ENCODE measurements at regions not wholly inside any gene's neighbourhood (a gene's known extent, or its start where the extent isn't known, plus 50 kb on each side); places are given as distances from the start of the nearest gene placed in this dataset.

DNA sequence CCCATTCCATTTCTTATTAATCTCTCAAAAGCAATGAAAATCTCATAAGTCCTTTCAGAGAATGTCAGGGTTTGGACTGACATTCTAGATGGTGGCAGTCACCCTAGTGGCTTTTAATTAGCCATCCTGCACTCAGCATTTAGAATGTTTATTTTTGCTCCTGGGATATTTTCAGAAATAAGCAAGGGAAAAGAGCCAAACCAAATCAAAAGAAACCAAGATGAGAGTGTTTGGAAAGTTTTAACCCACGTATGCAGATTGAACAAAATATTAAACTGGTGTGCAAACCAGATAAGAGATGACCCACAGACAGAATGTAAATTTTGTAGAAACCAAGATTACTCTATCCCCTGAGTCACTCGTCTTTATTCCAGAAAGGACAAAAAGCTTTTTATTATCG, 275.8 kb downstream of the SQOR start:
- Histone ChIP-seq H3K27me3 (ENCODE audit: control insufficient read depth, insufficient read depth, low read length) (no peaks in the 10 kb centered on the region), H3K36me3 (ENCODE audit: control insufficient read depth, insufficient read depth, low read length) (no peaks in the 10 kb centered on the region), H3K4me3 (ENCODE audit: low read depth in 2 of 2, low read length in 2 of 2) (no peak overlapping the region), H3K27ac (ENCODE audit: low read length) (no peak overlapping the region), H3K9me3 (ENCODE audit: control insufficient read depth, insufficient read depth, low read depth, low read length) (peaks cover 15% of the 10 kb centered on the region; the same call in 1 of the 2 replicates), H3K4me1 (ENCODE audit: control insufficient read depth, insufficient read depth, low read length) (no peaks in the 10 kb centered on the region)
- BruUV-seq (replicated peaks), result no TSS peak
- no peak for DNase-seq (ENCODE audit: low read depth, low spot score)
- CTCF ChIA-PET, result no interaction called here
- POLR2A ChIA-PET, result no interaction called here
- intact Hi-C loops (cut with micrococcal nuclease; ENCODE audit: unreplicated experiment), result no loop called here
- TF ChIP-seq POLR2AphosphoS5 (IDR thresholded peaks at IDR 0.05; ENCODE audit: low read depth, low read length), result no peak
- no peak for TF ChIP-seq TCF7L2 (IDR thresholded peaks at IDR 0.05; ENCODE audit: low read depth, low read length)
- TF ChIP-seq, protein P1, sequence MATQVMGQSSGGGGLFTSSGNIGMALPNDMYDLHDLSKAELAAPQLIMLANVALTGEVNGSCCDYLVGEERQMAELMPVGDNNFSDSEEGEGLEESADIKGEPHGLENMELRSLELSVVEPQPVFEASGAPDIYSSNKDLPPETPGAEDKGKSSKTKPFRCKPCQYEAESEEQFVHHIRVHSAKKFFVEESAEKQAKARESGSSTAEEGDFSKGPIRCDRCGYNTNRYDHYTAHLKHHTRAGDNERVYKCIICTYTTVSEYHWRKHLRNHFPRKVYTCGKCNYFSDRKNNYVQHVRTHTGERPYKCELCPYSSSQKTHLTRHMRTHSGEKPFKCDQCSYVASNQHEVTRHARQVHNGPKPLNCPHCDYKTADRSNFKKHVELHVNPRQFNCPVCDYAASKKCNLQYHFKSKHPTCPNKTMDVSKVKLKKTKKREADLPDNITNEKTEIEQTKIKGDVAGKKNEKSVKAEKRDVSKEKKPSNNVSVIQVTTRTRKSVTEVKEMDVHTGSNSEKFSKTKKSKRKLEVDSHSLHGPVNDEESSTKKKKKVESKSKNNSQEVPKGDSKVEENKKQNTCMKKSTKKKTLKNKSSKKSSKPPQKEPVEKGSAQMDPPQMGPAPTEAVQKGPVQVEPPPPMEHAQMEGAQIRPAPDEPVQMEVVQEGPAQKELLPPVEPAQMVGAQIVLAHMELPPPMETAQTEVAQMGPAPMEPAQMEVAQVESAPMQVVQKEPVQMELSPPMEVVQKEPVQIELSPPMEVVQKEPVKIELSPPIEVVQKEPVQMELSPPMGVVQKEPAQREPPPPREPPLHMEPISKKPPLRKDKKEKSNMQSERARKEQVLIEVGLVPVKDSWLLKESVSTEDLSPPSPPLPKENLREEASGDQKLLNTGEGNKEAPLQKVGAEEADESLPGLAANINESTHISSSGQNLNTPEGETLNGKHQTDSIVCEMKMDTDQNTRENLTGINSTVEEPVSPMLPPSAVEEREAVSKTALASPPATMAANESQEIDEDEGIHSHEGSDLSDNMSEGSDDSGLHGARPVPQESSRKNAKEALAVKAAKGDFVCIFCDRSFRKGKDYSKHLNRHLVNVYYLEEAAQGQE (IDR thresholded peaks at IDR 0.05; ENCODE audit: insufficient read depth in 1 of 2, low read depth in 2 of 2, low read length in 1 of 2), result no peak
- no peak for TF ChIP-seq SIN3A (IDR thresholded peaks at IDR 0.05; ENCODE audit: borderline replicate concordance, insufficient read depth, low read depth, low read length)
- TF ChIP-seq, protein P2, sequence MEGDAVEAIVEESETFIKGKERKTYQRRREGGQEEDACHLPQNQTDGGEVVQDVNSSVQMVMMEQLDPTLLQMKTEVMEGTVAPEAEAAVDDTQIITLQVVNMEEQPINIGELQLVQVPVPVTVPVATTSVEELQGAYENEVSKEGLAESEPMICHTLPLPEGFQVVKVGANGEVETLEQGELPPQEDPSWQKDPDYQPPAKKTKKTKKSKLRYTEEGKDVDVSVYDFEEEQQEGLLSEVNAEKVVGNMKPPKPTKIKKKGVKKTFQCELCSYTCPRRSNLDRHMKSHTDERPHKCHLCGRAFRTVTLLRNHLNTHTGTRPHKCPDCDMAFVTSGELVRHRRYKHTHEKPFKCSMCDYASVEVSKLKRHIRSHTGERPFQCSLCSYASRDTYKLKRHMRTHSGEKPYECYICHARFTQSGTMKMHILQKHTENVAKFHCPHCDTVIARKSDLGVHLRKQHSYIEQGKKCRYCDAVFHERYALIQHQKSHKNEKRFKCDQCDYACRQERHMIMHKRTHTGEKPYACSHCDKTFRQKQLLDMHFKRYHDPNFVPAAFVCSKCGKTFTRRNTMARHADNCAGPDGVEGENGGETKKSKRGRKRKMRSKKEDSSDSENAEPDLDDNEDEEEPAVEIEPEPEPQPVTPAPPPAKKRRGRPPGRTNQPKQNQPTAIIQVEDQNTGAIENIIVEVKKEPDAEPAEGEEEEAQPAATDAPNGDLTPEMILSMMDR (IDR thresholded peaks at IDR 0.05), result no peak
- in situ Hi-C loops (cut with HindIII; ENCODE audit: low pct_unique_long_range_greater_than_20kb, low sequenced_read_pairs), result no loop called here
- no peak for ATAC-seq

DNA sequence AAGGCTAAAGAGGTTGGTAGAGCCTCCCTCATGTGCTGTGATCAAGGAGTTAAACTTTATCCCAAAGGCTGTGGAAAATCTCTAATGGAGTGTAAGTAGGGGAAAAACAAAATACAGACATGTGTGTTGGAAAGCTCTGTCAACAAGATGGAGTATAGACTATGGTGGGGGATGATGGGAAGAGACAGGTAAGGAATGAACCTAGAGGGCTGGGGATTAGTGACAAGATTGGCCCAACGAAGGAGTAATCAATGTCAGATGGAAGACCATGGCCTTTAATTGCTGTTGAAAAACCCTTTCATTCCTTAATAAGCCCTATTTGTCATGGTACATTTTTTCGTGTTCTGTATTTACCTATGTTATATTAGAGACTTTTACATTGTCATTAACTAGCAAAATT, 278.6 kb downstream of the SQOR start:
- intact Hi-C loops (cut with micrococcal nuclease; ENCODE audit: unreplicated experiment), result no loop called here
- Histone ChIP-seq H3K27ac (ENCODE audit: low read length) (no peak overlapping the region), H3K4me3 (ENCODE audit: low read depth in 2 of 2, low read length in 2 of 2) (no peak overlapping the region), H3K4me1 (ENCODE audit: control insufficient read depth, insufficient read depth, low read length) (no peaks in the 10 kb centered on the region), H3K27me3 (ENCODE audit: control insufficient read depth, insufficient read depth, low read length) (no peaks in the 10 kb centered on the region), H3K9me3 (ENCODE audit: control insufficient read depth, insufficient read depth, low read depth, low read length) (0 out of 2 replicates have a peak, but pooled peaks cover 9% of the 10 kb centered on the region), H3K36me3 (ENCODE audit: control insufficient read depth, insufficient read depth, low read length) (no peaks in the 10 kb centered on the region)
- DNase-seq (ENCODE audit: low read depth, low spot score) (no peak), ATAC-seq (no peak)
- TF ChIP-seq, protein P2 (IDR thresholded peaks at IDR 0.05), result no peak
- TF ChIP-seq TCF7L2 (IDR thresholded peaks at IDR 0.05; ENCODE audit: low read depth, low read length) (no peak), SIN3A (IDR thresholded peaks at IDR 0.05; ENCODE audit: borderline replicate concordance, insufficient read depth, low read depth, low read length) (no peak), POLR2AphosphoS5 (IDR thresholded peaks at IDR 0.05; ENCODE audit: low read depth, low read length) (no peak)
- TF ChIP-seq, protein P1 (IDR thresholded peaks at IDR 0.05; ENCODE audit: insufficient read depth in 1 of 2, low read depth in 2 of 2, low read length in 1 of 2), result no peak
- ChIA-PET POLR2A (no interaction called here), CTCF (no interaction called here)
- in situ Hi-C loops (cut with HindIII; ENCODE audit: low pct_unique_long_range_greater_than_20kb, low sequenced_read_pairs), result no loop called here
- BruUV-seq (replicated peaks), result no TSS peak
